GM19397 (cell line): ENCODE measurements at regions not wholly inside any gene's neighbourhood (a gene's known extent, or its start where the extent isn't known, plus 50 kb on each side); places are given as distances from the start of the nearest gene placed in this dataset.
"Not testable (repeated sequence)": the region's sequence is repeated elsewhere in the genome, so short reads cannot be mapped to it uniquely, and the experiment has no call there.

ENCODE experiments used
- ATAC-seq: cut with Tn5 transposase; IDR thresholded peaks from one replicate; pipeline ENCODE4 v1.9.1; 2021; ENCODE audit warnings: mild to moderate bottlenecking, moderate library complexity; ENCODE audit not compliant: unreplicated experiment

GRCh38 chr1:112818990-112819689, 104.0 kb upstream of the PPM1J start:
- no peak for ATAC-seq

DNA sequence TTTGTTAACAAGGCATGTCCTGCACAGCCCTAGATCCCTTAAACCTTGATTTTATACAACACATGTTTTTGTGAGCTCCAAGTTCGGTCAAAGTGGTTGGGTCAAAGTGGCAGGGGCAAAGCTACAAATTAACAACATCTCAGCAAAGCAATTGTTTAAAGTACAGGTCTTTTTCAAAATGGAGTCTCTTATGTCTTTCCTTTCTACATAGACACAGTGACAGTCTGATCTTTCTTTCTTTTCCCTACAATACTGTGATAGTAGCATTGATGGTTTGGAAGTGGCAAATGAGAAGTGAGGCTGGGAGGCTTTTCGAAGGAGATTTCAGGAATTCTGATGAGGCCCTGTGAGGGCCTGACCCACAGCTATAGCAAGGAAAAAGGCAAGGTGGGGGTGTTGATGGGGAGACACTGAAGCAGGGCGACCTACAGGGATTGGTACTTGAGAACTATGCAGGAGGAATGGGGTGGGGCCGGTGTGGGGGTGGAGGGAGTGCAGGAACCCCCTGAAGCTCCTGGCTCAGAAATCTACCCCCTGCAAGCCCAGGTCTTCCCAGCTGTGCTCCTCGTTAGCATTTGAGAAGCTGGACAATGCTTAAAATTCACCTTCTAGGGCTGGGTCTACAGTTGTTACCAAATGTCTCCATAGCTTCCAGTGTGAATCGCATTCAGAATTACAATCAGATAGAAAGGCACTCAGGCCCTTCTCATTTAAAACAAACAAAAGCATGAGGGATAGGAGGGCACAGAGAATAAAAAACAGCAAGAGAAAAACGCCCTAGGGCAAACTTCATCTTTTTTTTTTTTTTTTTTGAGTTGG, 102.6 kb upstream of the PPM1J start:
- no peak for ATAC-seq

GRCh38 chr1:112815376-112815775, 100.2 kb upstream of the PPM1J start:
- ATAC-seq = no peak

DNA sequence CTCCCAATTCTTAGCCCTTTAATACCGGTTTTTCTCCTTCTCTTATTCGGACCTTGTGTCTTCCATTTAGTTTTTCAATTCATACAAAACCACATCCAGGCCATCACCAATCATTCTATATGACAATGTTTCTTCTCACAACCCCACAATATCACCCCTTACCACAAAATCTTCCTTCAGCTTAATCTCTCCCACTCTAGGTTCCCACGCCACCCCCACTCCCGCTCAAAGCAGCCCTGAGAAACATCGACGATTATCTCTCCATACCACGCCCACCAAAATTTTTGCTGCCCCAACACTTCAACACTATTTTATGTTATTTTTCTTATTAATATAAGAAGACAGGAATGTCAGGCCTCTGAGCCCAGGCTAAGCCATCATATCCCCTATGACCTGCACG, 99.5 kb upstream of the PPM1J start:
- ATAC-seq = not testable (repeated sequence)

- ATAC-seq = peak; percentile 57
These were observed 93.9 kb upstream of the PPM1J start for GRCh38 chr1:112808861-112809684.

DNA sequence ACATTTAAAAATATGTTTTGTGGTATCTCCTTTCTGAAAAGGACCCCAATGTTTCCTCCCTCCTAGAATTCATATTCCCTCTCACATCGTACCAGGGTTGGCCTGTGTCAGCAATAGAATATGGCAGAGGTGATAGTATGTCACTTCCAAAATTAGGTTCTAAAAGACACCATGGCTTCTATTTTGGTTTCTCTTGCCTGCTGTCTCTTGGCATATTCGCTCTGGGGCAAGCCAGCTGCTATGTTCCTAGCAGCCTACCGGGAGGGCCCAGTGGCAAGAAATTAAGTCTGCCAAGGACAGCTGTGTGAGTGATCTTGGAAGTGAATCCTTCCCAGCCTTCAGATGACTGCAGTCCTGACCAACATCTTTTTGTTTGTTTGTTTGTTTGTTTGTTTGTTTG, 92.9 kb upstream of the PPM1J start:
- no peak for ATAC-seq

DNA sequence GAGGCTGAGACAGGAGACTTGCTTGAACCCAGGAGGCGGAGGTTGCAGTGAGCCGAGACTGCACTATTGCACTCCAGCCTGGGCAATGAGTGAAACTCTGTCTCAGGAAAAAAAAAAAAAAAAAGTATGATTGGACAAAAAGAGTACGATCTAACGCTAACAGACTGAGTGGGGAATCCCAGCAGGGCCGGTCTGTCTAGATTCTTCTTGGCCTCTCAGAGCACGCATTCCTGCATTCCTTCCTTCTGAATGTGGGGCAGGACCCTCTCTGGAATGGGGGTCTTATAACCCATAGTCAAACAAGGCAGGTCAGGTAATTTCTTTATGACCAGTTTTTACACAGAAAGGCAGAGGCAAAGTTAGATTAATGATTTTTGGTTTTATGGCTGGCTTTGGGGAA, 92.0 kb upstream of the PPM1J start:
- no peak for ATAC-seq

DNA sequence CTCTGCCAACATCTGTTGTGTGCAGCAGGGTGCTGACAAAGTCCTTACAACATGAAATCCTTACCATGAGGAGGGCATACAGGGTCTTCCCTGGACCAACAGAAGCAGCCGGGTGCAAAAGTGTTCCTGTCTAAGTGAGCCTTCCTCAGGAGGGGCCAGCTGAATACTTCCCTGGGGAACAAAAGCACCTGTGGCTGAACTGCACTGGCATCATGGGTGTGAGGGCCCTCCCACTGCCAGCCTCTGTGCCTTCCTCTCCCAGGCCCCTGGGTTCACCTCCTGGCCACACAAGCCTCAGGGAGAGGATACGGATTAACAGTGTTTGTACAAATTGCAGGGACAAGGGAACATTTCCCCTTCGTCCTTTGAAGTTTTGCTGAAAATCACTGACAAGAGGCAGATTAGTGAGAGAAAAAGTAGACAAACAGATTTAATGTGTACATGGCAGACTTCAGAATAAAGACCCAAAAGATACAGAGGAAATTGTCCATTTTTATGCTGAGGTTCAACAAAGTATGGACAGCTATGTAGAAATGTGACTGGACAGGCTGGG, 91.0 kb upstream of the PPM1J start:
- ATAC-seq = no peak

DNA sequence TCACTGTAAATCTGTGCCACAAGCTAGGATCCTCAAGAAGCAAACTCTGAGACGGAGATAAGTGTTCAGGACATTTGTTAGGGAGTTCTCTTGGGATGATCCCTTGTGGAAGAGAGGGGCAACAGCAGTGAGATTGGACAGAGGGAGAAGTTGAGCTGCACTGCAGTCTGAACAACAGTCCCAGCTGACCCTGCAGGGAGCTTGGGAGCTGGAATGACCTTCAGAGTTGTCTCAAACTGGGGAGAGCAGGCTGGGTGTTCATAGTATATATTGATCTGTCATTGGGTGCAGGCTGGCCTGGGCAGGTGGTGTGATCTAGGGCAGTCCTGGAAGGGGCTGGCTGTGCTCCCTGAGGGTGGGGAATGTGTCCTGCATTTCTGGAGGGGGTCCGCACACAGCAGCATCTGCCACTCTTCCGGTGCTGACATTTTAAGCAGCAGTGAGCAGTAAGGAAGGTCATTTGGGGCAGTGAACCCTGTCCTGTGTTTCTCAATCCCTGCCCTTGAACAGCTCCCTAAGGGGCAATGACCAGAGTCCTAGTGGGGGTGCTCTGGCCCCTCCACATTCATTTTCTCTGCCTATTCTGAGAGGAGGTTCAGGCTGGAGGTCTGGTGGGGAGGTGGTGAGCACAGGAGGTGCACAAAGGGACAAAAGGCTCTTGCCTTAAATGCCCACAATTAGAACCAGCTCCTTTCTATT, 90.2 kb upstream of the PPM1J start:
- ATAC-seq = no peak

GRCh38 chr1:112803906-112804762, 89.0 kb upstream of the PPM1J start:
- ATAC-seq = peak; percentile 75

DNA sequence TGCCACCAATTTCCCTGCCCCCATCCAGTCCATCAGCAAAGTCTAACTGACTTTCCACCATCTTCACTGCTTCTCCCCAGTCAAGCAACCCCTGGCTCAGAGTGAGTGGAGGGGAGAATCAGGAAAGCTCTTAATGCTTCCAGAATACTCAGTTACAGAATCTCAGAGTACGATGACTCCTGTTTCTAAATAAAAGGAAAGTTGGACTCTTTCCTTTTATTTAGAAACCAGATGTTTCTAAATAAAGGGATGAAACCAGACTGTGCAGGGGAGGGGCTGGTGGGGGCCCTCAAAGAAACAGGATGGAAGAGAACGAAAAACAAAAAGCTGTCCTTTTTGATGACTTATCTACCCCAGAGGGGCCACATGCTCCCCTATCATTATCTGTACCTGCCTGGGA, 85.2 kb upstream of the PPM1J start:
- ATAC-seq = no peak

DNA sequence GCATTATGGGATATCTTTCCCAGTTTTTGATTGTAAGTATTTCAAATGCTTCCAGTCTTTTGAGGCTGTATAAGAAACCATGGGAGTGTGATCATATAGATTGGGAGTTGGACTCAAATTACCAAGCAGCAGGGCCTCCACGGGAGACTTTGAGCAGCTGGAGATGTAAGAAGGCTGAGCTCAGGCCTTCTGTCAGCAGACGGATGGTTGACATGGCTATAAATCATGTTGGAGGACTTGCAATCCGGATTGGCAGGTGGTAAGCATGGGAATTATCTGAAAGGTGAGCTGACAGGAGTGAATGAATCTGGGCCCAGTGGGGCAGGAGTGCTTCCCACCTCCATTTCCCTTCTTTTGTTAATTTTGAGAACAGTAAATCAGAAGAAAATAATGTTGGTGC, 83.2 kb upstream of the PPM1J start:
- no peak for ATAC-seq

- ATAC-seq = no peak
These were observed 82.1 kb upstream of the PPM1J start for GRCh38 chr1:112797224-112797623.

DNA sequence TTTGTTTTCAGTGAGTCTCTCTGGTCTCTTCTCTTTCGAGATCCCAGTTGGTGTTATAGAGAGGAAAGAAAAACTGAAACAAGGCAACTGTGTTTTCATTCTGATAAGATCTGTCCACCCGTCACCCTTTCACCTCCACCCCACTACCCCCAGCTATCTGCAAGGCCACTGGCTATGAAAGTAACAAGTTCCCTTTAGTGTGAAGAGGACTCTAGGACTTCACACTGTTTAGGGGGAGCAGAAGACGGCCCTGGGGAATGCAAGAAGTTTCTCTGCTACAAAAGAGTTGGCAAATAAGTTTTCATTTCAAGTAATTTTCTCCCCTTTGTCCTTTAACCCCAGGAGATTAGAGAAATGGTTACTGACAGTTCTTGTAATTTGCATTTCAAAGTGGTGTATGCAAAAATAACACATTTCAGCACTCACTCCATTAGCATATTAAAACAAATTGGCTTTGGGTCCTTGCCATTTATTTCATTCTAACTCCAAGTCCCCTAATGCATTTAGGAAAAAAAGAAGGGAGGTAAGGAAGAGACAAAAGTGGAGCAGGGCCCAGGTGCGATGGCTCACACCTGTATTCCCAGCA, 79.6 kb upstream of the PPM1J start:
- ATAC-seq = no peak

DNA sequence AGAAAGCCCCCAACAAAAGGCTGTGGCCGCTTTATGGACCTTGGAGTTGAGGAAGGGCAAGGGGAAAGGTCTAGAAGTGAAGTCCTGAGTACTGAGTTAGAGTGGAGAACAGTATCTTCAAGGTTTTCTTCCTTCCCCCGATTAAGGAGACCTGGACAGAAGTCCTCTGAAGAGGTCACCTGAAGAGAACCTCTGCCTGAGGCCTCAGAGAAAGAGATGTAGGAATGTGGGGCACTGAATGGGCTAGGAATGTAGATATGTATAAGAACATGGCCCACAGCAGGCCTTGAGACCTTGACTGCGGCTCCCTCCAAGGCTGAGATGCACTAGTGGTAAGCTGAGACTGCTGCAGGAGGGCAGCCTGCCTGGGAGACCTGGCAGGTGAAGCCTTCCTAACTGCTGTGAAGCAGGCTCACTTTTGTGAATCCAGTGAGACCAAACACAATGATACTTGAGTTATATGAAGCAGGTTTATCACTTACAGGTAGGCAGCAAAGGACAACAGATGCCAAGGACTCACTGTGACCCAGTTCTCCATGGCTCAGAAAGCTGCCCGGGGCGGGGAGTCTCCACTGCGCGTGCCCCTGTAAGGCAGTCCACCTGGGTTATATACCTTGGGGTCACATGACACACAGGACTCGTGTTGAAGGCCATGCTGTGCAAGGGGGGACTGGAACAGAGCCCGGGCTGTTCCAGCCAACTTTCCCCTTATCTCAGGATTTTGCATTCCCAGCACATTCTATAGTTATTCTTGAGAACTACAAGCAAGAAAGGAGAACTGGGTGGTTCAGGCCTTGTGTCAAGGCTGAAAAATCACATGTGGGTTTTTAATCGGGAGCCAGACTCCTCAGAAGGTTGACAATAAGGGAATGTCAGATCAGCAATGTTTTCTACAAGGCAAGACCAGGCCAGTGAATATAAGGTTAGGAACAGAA, 78.8 kb upstream of the PPM1J start:
- ATAC-seq = no peak

GRCh38 chr1:112791723-112792104, 76.6 kb upstream of the PPM1J start:
- no peak for ATAC-seq

- no peak for ATAC-seq
These were observed 76.0 kb upstream of the PPM1J start for GRCh38 chr1:112790920-112791722.

- ATAC-seq = no peak
These were observed 73.4 kb upstream of the PPM1J start for GRCh38 chr1:112788561-112788960.
